DND-41 (cell line): ENCODE measurements at regions not wholly inside any gene's neighbourhood (a gene's known extent, or its start where the extent isn't known, plus 50 kb on each side); places are given as distances from the start of the nearest gene placed in this dataset.

Experiments
- EZH2 ChIP-seq: IDR thresholded peaks from 3 replicates; pipeline ENCODE4 v1.6.1; 2012; ENCODE audit warnings: borderline replicate concordance, low read depth, mild to moderate bottlenecking, moderate library complexity, low read length, inconsistent platforms; ENCODE audit not compliant: severe bottlenecking
- TF ChIP-seq, protein P1 (sequence below): IDR thresholded peaks from 2 replicates; pipeline ENCODE4 v1.5.1; 2012; ENCODE audit warnings: borderline replicate concordance, low read length, moderate library complexity, mild to moderate bottlenecking; ENCODE audit not compliant: poor library complexity, severe bottlenecking; ENCODE audit errors: extremely low read depth

DNA sequence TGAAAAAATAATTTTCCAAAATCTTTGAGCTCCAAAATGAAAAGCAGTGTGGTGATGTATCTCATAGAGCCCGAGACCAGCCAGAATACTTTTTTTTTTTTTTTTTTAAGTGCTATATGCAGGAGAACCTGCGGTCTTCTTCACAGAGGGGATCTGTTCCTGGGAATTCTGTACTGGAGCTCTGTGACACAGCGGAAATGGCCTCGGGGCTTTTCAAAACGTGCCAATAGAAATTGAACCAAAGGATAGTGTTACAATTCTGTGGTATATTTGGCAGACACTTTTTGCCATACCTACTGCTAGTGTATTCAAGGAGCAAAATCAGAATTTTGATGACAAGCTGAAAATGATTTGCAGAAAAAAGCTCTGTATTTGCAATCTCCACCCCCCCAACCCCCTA, 1429.3 kb upstream of the LRRTM3 start:
- TF ChIP-seq, protein P1, sequence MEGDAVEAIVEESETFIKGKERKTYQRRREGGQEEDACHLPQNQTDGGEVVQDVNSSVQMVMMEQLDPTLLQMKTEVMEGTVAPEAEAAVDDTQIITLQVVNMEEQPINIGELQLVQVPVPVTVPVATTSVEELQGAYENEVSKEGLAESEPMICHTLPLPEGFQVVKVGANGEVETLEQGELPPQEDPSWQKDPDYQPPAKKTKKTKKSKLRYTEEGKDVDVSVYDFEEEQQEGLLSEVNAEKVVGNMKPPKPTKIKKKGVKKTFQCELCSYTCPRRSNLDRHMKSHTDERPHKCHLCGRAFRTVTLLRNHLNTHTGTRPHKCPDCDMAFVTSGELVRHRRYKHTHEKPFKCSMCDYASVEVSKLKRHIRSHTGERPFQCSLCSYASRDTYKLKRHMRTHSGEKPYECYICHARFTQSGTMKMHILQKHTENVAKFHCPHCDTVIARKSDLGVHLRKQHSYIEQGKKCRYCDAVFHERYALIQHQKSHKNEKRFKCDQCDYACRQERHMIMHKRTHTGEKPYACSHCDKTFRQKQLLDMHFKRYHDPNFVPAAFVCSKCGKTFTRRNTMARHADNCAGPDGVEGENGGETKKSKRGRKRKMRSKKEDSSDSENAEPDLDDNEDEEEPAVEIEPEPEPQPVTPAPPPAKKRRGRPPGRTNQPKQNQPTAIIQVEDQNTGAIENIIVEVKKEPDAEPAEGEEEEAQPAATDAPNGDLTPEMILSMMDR = no peak
- no peak for TF ChIP-seq EZH2
